HG03521 (cell line): ENCODE measurements at regions not wholly inside any gene's neighbourhood (a gene's known extent, or its start where the extent isn't known, plus 50 kb on each side); places are given as distances from the start of the nearest gene placed in this dataset.
"Not testable (repeated sequence)": the region's sequence is repeated elsewhere in the genome, so short reads cannot be mapped to it uniquely, and the experiment has no call there.

ENCODE experiments used
- ATAC-seq: cut with Tn5 transposase; IDR thresholded peaks from one replicate; pipeline ENCODE4 v1.9.1; 2021; ENCODE audit warnings: mild to moderate bottlenecking, moderate library complexity; ENCODE audit not compliant: unreplicated experiment

GRCh38 chr4:58871509-58871908 is 1761.3 kb upstream of the IGFBP7 start:
- ATAC-seq = no peak

DNA sequence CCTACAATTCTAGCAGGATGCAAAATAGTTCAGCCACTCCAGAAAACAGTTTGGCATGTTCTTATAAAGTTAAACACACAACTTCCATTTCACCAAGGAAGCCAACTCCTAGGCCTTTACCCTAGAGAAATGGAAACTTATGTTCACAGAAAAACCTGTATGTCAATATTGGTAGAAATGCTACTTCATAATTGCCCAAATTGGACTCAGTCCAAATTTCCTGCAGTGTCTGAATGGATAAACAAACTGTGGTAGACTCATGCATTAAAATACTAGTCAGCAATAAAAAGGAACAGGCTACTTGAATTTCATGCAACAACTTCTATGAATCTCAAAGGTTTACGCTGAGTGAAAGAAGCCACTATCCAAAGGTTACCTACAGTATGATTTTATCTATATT is 1738.8 kb upstream of the IGFBP7 start:
- ATAC-seq = no peak

- ATAC-seq = no peak
Measured at GRCh38 chr4:58843455-58843854, 1733.3 kb upstream of the IGFBP7 start.

DNA sequence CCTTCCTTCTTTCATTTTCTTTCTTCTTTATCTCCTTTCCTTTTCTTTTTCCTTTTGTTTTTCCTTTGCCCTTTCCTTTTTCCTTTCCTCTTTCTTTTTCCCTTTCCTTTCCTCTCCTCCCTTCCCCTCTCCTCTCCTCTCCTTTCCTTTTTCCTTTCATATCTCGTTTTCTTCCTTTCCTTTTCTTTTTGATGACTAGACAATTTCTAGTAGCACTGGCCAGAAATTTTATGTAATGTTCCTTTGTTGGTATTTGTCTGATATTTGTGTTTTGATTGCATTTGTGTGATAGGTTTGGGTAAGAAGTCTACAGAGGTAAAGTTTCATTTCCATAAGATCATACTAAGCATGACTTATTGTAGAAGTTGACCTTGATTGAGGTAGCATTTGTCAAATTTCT is 1722.9 kb upstream of the IGFBP7 start:
- no peak for ATAC-seq

GRCh38 chr4:58825278-58825677 is 1715.1 kb upstream of the IGFBP7 start:
- ATAC-seq = no peak

GRCh38 chr4:58818560-58818959 is 1708.4 kb upstream of the IGFBP7 start:
- ATAC-seq = not testable (repeated sequence)

DNA sequence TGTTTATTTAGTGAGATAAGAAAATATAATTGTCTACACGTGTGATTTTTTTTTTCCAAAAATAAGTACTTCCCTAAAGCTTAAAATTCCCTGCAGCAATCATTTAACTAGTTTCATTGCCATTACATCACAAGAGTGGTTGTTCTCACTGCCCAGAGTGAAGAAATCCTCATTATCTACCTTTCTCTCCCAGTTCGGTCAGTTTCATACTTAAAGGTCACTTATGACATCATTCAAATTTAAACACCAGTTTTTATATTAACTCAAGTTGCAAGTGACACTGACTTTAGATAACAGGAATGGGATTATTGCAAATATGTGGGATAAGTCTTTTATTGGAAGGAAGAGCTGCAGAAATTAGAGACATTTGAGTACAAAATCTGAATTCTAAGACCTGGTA is 1699.8 kb upstream of the IGFBP7 start:
- no peak for ATAC-seq

- no peak for ATAC-seq
Measured at GRCh38 chr4:58809366-58809765, 1699.2 kb upstream of the IGFBP7 start.

GRCh38 chr4:58808817-58809216 is 1698.6 kb upstream of the IGFBP7 start:
- no peak for ATAC-seq

DNA sequence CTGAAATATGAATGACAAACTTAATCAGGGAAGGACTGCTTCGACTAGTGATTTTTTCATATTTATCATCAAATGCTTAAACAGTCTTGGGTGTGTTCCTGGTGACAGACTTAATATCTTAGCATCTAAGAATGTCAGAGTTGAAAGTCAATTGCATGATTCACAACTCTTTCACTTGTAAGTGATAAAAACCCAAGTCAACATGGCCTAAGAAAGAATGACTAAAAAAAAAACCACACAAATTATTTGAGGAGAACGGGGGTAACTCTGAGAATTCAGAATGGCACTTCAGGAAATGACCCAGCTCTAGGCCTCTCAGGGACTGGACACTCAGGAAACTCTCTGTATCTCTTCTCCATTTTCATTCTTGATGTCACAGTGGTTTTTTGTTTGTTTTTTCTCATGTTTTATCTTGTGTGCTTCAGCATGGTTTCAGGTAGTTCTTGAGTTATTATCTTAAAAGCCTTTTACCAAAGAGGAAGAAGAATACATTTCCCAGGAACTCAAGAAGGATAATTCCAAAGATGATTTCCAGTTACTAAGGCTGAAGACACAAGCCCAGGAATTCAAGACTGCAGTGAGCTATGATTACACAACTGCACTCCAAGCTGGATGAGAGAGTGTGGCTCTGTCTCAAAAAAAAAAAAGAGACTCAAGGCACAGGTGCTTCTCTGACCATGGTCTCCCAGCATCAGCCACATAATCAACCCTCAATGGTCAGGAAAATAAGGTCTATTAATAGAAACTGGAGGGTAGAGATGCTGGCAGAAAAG is 1697.8 kb upstream of the IGFBP7 start:
- ATAC-seq = no peak

DNA sequence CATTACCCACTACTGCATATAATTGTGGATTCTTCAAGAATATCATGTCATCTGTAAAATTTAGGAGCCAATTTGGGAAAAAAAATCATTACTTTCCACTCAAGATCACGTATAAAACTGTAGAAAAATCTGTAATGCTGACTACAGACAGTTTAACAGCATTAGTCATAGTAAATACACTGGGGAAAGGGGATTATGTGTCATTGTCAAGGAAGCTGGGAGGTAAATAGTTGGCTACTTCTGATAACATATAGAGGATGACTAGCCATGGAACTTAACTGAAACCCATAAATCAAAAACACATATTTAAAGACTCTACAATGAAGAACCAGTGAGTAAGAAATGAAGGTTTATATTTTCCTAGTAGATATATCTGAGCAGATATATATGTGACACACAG is 1666.4 kb upstream of the IGFBP7 start:
- no peak for ATAC-seq

- ATAC-seq = no peak
Measured at GRCh38 chr4:58767598-58767997, 1657.4 kb upstream of the IGFBP7 start.

GRCh38 chr4:58766763-58767162 is 1656.6 kb upstream of the IGFBP7 start:
- no peak for ATAC-seq

DNA sequence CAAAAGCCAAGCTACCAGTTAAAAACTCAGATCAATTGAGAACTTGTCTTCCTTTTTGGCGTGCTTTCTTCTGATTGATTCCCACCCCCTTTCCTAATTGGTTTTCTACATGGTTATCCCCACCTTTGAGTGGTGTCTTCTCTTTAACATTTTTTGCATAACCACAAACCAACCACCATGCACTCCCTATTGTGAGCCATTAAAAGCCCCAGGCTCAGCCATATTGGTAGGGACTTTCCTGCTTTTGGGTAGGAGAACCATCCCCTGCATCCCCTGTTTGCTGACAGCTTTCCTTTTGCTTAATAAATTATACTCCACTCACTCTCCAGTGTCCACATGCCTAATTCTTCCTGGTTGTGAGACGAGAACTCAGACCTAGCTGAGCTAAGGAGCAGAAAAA is 1651.4 kb upstream of the IGFBP7 start:
- no peak for ATAC-seq

GRCh38 chr4:58760737-58761136 is 1650.6 kb upstream of the IGFBP7 start:
- no peak for ATAC-seq

DNA sequence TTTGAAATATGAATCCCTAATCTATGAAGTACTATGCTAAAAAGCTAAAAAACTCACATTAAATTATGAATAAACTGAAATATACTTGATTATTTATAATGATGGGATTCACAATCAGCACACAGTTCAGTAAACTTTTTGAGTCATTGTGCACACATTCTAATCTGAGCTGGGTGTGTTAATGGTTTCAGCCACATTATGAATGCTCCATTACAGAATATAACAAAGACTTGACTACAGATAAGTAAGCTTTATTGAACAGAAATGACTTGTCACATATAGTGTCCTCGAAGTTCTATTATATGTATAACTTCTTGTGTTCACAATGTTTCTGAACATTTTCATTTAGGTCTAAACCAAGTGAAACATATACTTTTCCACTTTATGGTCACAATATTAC is 1649.9 kb upstream of the IGFBP7 start:
- ATAC-seq = no peak

- no peak for ATAC-seq
Measured at GRCh38 chr4:58749206-58749605, 1639.0 kb upstream of the IGFBP7 start.

DNA sequence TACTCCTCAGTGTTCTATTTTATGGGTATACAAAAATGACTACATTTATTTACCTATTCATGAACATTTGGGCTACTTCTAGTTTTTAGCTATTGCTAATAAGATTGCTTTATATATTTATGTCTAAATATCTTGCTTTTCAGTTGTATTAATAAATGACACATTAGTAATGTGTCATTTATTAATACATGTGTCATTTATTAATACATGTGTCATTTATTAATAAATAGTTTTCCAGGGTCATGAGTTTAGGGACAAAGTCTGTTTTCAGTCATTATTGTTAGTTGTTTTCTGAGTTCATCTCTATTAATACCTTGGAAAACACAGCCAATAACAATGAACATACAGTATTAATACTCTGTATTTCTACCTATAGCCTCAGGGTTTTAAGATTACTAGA is 1630.7 kb upstream of the IGFBP7 start:
- no peak for ATAC-seq

DNA sequence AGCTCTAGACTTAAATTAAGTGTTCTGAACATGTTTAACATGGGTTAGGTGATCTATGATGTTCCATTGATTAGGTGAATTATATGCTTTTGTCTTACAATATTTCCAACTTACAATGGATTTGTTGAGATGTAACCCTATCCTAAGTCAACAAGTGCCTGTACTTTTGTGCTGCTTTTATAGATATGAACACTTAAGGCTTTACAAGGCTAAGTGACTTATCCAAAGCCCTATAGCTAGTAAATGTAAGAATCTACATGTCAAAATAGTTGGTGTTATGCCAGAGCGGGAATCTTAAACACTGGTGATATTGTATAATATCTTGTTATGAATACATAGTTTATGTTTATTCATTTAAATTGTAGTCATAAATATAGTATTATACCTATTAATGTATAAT is 1629.1 kb upstream of the IGFBP7 start:
- no peak for ATAC-seq

DNA sequence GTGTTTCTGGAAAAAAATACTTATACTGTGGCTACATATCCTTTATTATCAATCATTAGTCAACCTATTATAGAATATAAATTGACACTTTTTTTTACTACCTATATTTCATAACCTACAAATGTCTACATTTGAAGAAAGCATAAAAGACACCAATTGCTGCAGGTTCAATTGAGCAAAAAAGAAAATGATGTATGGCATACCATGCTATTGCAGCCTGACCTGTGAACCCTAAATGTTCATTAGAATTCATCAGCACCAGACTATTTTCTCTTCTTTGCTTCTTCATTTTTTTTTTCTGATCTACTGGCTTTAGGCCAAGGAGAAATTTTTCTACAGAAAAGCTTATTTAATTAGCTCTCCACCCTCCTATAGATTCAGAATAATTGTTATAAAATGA is 1628.2 kb upstream of the IGFBP7 start:
- ATAC-seq = no peak

- ATAC-seq = no peak
Measured at GRCh38 chr4:58734030-58734674, 1624.0 kb upstream of the IGFBP7 start.

DNA sequence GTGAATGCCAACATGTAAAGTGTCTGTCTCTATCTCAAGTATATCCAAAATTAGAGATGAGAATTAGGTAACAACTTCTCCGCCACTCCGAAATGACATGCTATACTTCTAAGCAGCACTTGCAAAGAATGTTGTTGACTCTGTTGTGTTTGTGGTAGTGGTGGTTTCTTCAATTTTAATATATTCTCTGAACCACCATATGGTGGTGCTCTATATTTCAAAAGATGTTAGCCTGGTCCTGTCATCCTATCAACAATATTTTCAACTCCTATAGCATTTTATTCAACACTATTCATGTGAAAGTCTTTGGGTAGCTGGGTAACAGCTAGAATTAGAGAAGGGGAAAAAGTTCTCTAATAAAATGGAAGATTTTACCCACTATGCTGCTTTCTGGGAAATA is 1622.8 kb upstream of the IGFBP7 start:
- no peak for ATAC-seq

GRCh38 chr4:58723954-58724353 is 1613.8 kb upstream of the IGFBP7 start:
- no peak for ATAC-seq
